ENCODE measurements at regions not wholly inside any gene's neighbourhood (a gene's known extent, or its start where the extent isn't known, plus 50 kb on each side); places are given as distances from the start of the nearest gene placed in this dataset.

- Histone ChIP-seq H4K20me1 (ENCODE audit: insufficient read depth) (no peaks in the 10 kb centered on the region), H3K4me2 (ENCODE audit: low read length) (no peak overlapping the region), H3K9me3 (ENCODE audit: low read length) (no peaks in the 10 kb centered on the region), H3K79me2 (replicated peaks; ENCODE audit: insufficient read depth, low read length) (no peaks in the 10 kb centered on the region), H3K36me3 (ENCODE audit: insufficient read depth, low read length) (no peaks in the 10 kb centered on the region), H3K27ac (ENCODE audit: low read length) (no peak overlapping the region), H2AFZ (ENCODE audit: low read depth, low read length) (no peak overlapping the region), H3K4me3 (ENCODE audit: low read length) (no peak overlapping the region), H3F3A (ENCODE audit: insufficient read depth, low read length, poor library complexity, severe bottlenecking) (no peaks in the 10 kb centered on the region), H3K9ac (ENCODE audit: low read length) (no peak overlapping the region), H3K9me2 (ENCODE audit: insufficient read depth, low read length) (no peaks in the 10 kb centered on the region), H3K27me3 (ENCODE audit: insufficient read depth, low read depth, low read length) (no peaks in the 10 kb centered on the region)
- TF ChIP-seq POLR2AphosphoS5 (IDR thresholded peaks at IDR 0.05): no peak
- TF ChIP-seq RAD21 (conservative IDR thresholded peaks at IDR 0.05): no peak
- no peak for TF ChIP-seq EZH2 (IDR thresholded peaks at IDR 0.05; ENCODE audit: borderline replicate concordance, insufficient read depth, low read length, poor library complexity, severe bottlenecking)
- TF ChIP-seq TAF1 (IDR thresholded peaks at IDR 0.05; ENCODE audit: low read depth): no peak
- no peak for TF ChIP-seq CTCF (IDR thresholded peaks at IDR 0.05; ENCODE audit: poor library complexity, severe bottlenecking)
Observed at GRCh38 chr7:137122145-137122544, 221.4 kb downstream of the PTN start.

DNA sequence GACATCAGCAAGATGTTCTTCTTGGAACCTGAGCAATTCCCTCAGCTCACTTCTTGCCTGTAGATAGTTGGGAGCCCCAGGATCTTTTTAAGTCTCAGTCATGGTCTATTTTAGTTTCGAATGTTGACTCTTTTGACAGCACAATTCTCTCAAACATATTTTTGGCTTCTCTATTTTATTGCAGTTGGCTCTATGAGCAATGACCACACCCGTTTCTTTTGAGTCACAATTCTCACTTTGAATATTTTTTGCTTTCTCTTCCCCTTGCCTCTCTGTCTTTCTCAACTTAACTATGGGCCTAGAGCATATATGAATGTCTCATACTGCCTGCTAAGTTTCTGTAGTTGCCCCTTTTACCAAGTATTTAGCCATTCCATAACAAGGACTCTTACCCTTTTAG lies 222.8 kb downstream of the PTN start:
- Histone ChIP-seq H3K4me3 (ENCODE audit: low read length) (no peak overlapping the region), H3K9ac (ENCODE audit: low read length) (no peak overlapping the region), H3K4me2 (ENCODE audit: low read length) (no peak overlapping the region), H3K9me2 (ENCODE audit: insufficient read depth, low read length) (no peaks in the 10 kb centered on the region), H3K9me3 (ENCODE audit: low read length) (no peaks in the 10 kb centered on the region), H3K36me3 (ENCODE audit: insufficient read depth, low read length) (no peaks in the 10 kb centered on the region), H3K79me2 (replicated peaks; ENCODE audit: insufficient read depth, low read length) (no peaks in the 10 kb centered on the region), H2AFZ (ENCODE audit: low read depth, low read length) (no peak overlapping the region), H3K27me3 (ENCODE audit: insufficient read depth, low read depth, low read length) (no peaks in the 10 kb centered on the region), H3K27ac (ENCODE audit: low read length) (no peak overlapping the region), H3F3A (ENCODE audit: insufficient read depth, low read length, poor library complexity, severe bottlenecking) (no peaks in the 10 kb centered on the region), H4K20me1 (ENCODE audit: insufficient read depth) (no peaks in the 10 kb centered on the region)
- TF ChIP-seq POLR2AphosphoS5 (IDR thresholded peaks at IDR 0.05): no peak
- TF ChIP-seq EZH2 (IDR thresholded peaks at IDR 0.05; ENCODE audit: borderline replicate concordance, insufficient read depth, low read length, poor library complexity, severe bottlenecking): no peak
- TF ChIP-seq, protein P1, sequence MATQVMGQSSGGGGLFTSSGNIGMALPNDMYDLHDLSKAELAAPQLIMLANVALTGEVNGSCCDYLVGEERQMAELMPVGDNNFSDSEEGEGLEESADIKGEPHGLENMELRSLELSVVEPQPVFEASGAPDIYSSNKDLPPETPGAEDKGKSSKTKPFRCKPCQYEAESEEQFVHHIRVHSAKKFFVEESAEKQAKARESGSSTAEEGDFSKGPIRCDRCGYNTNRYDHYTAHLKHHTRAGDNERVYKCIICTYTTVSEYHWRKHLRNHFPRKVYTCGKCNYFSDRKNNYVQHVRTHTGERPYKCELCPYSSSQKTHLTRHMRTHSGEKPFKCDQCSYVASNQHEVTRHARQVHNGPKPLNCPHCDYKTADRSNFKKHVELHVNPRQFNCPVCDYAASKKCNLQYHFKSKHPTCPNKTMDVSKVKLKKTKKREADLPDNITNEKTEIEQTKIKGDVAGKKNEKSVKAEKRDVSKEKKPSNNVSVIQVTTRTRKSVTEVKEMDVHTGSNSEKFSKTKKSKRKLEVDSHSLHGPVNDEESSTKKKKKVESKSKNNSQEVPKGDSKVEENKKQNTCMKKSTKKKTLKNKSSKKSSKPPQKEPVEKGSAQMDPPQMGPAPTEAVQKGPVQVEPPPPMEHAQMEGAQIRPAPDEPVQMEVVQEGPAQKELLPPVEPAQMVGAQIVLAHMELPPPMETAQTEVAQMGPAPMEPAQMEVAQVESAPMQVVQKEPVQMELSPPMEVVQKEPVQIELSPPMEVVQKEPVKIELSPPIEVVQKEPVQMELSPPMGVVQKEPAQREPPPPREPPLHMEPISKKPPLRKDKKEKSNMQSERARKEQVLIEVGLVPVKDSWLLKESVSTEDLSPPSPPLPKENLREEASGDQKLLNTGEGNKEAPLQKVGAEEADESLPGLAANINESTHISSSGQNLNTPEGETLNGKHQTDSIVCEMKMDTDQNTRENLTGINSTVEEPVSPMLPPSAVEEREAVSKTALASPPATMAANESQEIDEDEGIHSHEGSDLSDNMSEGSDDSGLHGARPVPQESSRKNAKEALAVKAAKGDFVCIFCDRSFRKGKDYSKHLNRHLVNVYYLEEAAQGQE (IDR thresholded peaks at IDR 0.05; ENCODE audit: borderline replicate concordance): no peak

DNA sequence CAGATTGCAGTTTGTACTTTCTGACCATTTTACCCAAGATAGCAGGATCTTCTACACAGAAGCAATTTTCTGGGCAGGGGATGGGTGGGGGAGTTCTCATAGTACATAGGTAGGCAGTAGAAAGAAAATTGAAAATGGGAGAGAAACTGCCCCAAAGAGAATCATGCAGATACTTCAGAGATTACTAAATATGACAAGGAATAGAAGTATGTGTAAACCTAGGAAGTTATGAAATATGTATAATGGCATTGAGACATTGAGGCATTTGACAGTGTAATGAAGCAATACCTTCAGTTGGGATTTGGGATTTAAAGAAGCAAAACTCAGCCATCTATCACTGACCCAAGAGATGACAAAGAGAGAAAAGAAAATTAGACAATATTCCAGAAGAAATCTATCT lies 233.0 kb downstream of the PTN start:
- no peaks in the 10 kb centered on the region for H4K20me1 ChIP-seq (ENCODE audit: insufficient read depth)
- no peaks in the 10 kb centered on the region for H3K36me3 ChIP-seq (ENCODE audit: insufficient read depth, low read length)
- TF ChIP-seq EZH2 (IDR thresholded peaks at IDR 0.05; ENCODE audit: borderline replicate concordance, insufficient read depth, low read length, poor library complexity, severe bottlenecking): no peak
- TF ChIP-seq MXI1 (conservative IDR thresholded peaks at IDR 0.05; ENCODE audit: poor library complexity, severe bottlenecking): no peak
- no peak for TF ChIP-seq RAD21 (conservative IDR thresholded peaks at IDR 0.05)
- TF ChIP-seq, protein P1 (IDR thresholded peaks at IDR 0.05; ENCODE audit: borderline replicate concordance): no peak
- TF ChIP-seq CTCF (IDR thresholded peaks at IDR 0.05; ENCODE audit: poor library complexity, severe bottlenecking): no peak
- no peak for TF ChIP-seq EP300 (conservative IDR thresholded peaks at IDR 0.05; ENCODE audit: poor library complexity, severe bottlenecking)
- no peak for TF ChIP-seq TAF1 (IDR thresholded peaks at IDR 0.05; ENCODE audit: low read depth)
- TF ChIP-seq SMC3 (conservative IDR thresholded peaks at IDR 0.05; ENCODE audit: poor library complexity): no peak
- TF ChIP-seq POLR2AphosphoS5 (IDR thresholded peaks at IDR 0.05): no peak
- no peaks in the 10 kb centered on the region for H3F3A ChIP-seq (ENCODE audit: insufficient read depth, low read length, poor library complexity, severe bottlenecking)
- no peak overlapping the region for H3K9ac ChIP-seq (ENCODE audit: low read length)
- H3K4me3 ChIP-seq (ENCODE audit: low read length): peak overlapping the region; percentile 4
- no peak overlapping the region for H2AFZ ChIP-seq (ENCODE audit: low read depth, low read length)
- H3K4me2 ChIP-seq (ENCODE audit: low read length): no peak overlapping the region
- H3K27ac ChIP-seq (ENCODE audit: low read length): no peak overlapping the region
- no peaks in the 10 kb centered on the region for H3K9me2 ChIP-seq (ENCODE audit: insufficient read depth, low read length)
- no peaks in the 10 kb centered on the region for H3K9me3 ChIP-seq (ENCODE audit: low read length)
- no peaks in the 10 kb centered on the region for H3K79me2 ChIP-seq (replicated peaks; ENCODE audit: insufficient read depth, low read length)
- H3K27me3 ChIP-seq (ENCODE audit: insufficient read depth, low read depth, low read length): no peaks in the 10 kb centered on the region
